ENCODE measurements at regions not wholly inside any gene's neighbourhood (a gene's known extent, or its start where the extent isn't known, plus 50 kb on each side); places are given as distances from the start of the nearest gene placed in this dataset.
A peak's percentile ranks its signal among the peaks of the same experiment; 100 is the strongest.
"Not testable (repeated sequence)": the region's sequence is repeated elsewhere in the genome, so short reads cannot be mapped to it uniquely, and the experiment has no call there.

GRCh38 chr2:138272524-138273195 lies 228.9 kb upstream of the SPOPL start:
- intact Hi-C loops (cut with DNase I), result no loop called here
- Histone ChIP-seq H3K27me3 (no peaks in the 10 kb centered on the region), H3K36me3 (no peaks in the 10 kb centered on the region), H3K4me1 (peaks cover 3% of the 10 kb centered on the region), H3K27ac (no peak overlapping the region), H3K4me3 (no peak overlapping the region), H3K9me3 (no peaks in the 10 kb centered on the region)
- DNase-seq (no peak), ATAC-seq (no peak)
- no peak for TF ChIP-seq CTCF (IDR thresholded peaks at IDR 0.05)

- H3K27ac ChIP-seq; DNase-seq; H3K4me1 ChIP-seq; H3K4me3 ChIP-seq; H3K9me3 ChIP-seq; ATAC-seq; intact Hi-C loops (cut with DNase I); H3K27me3 ChIP-seq; H3K36me3 ChIP-seq: not testable (repeated sequence)
Measured at GRCh38 chr2:138273280-138273679, 228.3 kb upstream of the SPOPL start.

DNA sequence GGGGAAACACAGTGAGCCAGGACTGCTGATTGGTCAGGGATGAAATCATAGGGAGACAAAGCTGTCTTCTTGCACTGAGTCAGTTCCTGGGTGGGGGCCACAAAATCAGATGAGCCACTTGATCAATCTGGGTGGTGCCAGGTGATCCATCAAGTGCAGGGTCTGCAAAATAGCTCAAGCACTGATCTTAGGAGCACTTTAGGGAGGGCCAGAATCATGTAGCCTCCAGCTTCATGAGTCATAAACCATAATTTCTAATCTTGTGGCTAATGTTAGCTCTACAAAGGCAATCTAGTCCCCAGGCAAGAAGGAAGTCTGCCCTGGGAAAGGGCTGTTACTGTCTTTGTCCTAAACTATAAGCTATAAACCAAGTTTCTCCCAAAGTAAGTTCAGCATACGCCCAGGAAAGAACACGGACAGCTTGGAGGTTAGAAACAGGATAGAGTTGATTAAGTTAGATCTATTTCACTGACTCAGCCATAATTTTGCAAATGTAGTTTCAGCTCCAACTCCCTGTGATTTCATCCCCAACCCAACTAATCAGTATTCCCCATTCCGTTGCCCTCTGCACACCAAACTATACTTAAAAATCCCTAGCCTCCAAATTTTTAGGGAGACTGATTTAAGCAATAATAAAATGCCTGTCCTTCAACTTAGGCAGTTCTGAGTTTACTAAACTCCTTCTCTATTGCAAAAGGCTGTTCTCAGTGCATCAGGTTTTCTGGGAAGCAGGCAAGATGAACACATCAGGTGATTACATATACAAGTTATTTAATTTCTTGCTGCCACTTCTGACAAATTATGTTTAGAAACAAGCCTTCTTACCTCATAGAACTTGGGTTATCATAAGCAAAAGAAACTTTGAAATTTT lies 226.9 kb upstream of the SPOPL start:
- H3K4me3 ChIP-seq, result no peak overlapping the region
- H3K27me3 ChIP-seq, result no peaks in the 10 kb centered on the region
- intact Hi-C loops (cut with DNase I), result no loop called here
- H3K27ac ChIP-seq, result no peak overlapping the region
- H3K9me3 ChIP-seq, result no peaks in the 10 kb centered on the region
- no peak for TF ChIP-seq CTCF (IDR thresholded peaks at IDR 0.05)
- peak; percentile 45 for ATAC-seq
- DNase-seq, result no peak
- H3K4me1 ChIP-seq, result peaks cover 3% of the 10 kb centered on the region
- H3K36me3 ChIP-seq, result no peaks in the 10 kb centered on the region

- Histone ChIP-seq H3K9me3 (no peaks in the 10 kb centered on the region), H3K4me1 (peaks cover 3% of the 10 kb centered on the region), H3K27ac (no peak overlapping the region), H3K36me3 (no peaks in the 10 kb centered on the region), H3K4me3 (no peak overlapping the region), H3K27me3 (no peaks in the 10 kb centered on the region)
- DNase-seq (no peak), ATAC-seq (peak; percentile 17)
- intact Hi-C loops (cut with DNase I), result no loop called here
- no peak for TF ChIP-seq CTCF (IDR thresholded peaks at IDR 0.05)
Measured at GRCh38 chr2:138275292-138275690, 226.3 kb upstream of the SPOPL start.

DNA sequence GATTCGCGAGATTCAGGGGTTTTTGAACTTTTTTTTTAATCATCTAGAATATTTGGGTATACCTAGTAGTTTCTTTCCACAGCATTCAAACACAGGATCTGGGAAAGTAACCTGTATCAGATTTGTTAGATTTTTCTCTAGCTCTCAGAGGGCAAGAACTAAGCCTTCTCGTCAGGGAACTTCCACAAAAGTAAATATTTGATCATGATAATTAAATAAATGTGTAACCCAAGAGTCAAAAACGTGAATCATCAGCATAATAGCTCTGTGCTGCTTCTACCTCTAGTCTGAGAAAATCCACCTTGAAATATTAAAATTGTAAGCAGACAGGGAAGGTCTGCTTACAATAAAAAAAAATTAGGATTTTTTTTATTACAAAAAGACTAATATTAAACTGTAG lies 225.7 kb upstream of the SPOPL start:
- TF ChIP-seq CTCF (IDR thresholded peaks at IDR 0.05), result no peak

DNA sequence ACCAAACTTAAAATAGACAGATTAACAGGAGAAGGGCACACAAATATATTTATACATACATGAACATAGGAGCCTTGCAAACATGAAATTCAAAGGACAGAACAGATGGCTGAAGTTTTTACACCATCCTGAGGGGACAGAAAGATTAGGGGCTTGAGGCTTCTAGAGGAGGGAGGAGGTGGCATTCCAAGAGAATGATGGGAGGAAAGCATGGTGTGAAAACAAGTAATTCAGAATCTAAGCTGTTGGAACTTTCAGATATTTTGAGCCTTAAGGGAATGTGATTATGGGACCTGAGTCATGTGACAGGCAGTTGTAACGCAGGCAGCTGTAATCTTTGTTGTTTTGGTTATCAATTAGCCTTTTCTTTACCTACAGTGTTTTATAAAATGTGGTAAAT lies 225.2 kb upstream of the SPOPL start:
- Histone ChIP-seq H3K36me3 (no peaks in the 10 kb centered on the region), H3K4me1 (peaks cover 3% of the 10 kb centered on the region), H3K27me3 (no peaks in the 10 kb centered on the region), H3K27ac (no peak overlapping the region), H3K4me3 (no peak overlapping the region), H3K9me3 (no peaks in the 10 kb centered on the region)
- TF ChIP-seq CTCF (IDR thresholded peaks at IDR 0.05), result no peak
- ATAC-seq (no peak), DNase-seq (no peak)
- intact Hi-C loops (cut with DNase I), result no loop called here

More for the DNA sequence above, 225.7 kb upstream of the SPOPL start:
- H3K36me3 ChIP-seq, result no peaks in the 10 kb centered on the region
- no peaks in the 10 kb centered on the region for H3K9me3 ChIP-seq
- H3K4me1 ChIP-seq, result peaks cover 3% of the 10 kb centered on the region
- H3K27me3 ChIP-seq, result no peaks in the 10 kb centered on the region
- DNase-seq, result no peak
- H3K4me3 ChIP-seq, result no peak overlapping the region
- peak; percentile 84 for ATAC-seq
- no peak overlapping the region for H3K27ac ChIP-seq
- intact Hi-C loops (cut with DNase I), result no loop called here
